Small intestine (tissue), 7 donors: ENCODE measurements at regions not wholly inside any gene's neighbourhood (a gene's known extent, or its start where the extent isn't known, plus 50 kb on each side); places are given as distances from the start of the nearest gene placed in this dataset.
A peak's percentile ranks its signal among the peaks of the same experiment; 100 is the strongest.

Experiments used
- DNase-seq, 2 donors: peaks; one replicate each; pipeline versions ENCODE4 v3.0.0 to v3.0.0-alpha.2; 2013
- FAIRE-seq: peaks from 2 replicates; lab custom pipeline; 2012; peaks lifted over from hg19 to GRCh38; lab: Jason Lieb, UNC
- H3K27ac ChIP-seq, 3 donors: one replicate each; pipeline ENCODE4 v1.5.1; 2013; ENCODE audit warnings: low read length in 2 of 3, mild to moderate bottlenecking in 2 of 3, control low read depth in 1 of 3, inconsistent platforms in 1 of 3, low read depth in 1 of 3, moderate library complexity in 1 of 3
- H3K27me3 ChIP-seq, 3 donors: one replicate each; pipeline ENCODE4 v1.6.1; 2013; ENCODE audit warnings: low read length in 3 of 3, inconsistent platforms in 1 of 3; ENCODE audit not compliant: control insufficient read depth in 3 of 3, insufficient read depth in 3 of 3
- H3K36me3 ChIP-seq, 3 donors: one replicate each; pipeline ENCODE4 v1.6.1; 2013; ENCODE audit warnings: low read length in 3 of 3, inconsistent platforms in 1 of 3, low read depth in 1 of 3, mild to moderate bottlenecking in 1 of 3, moderate library complexity in 1 of 3; ENCODE audit not compliant: control insufficient read depth in 3 of 3, insufficient read depth in 2 of 3
- H3K4me1 ChIP-seq, 3 donors: one replicate each; pipeline ENCODE4 v1.6.1; 2013; ENCODE audit warnings: low read length in 2 of 3, inconsistent platforms in 1 of 3, low read depth in 1 of 3, mild to moderate bottlenecking in 1 of 3, moderate library complexity in 1 of 3; ENCODE audit not compliant: control insufficient read depth in 3 of 3, insufficient read depth in 2 of 3
- H3K4me3 ChIP-seq, 3 donors: one replicate each; pipeline ENCODE4 v1.5.1; 2013; ENCODE audit warnings: low read length in 3 of 3, control low read depth in 1 of 3, inconsistent platforms in 1 of 3, low read depth in 1 of 3, mild to moderate bottlenecking in 1 of 3, moderate library complexity in 1 of 3
- H3K9me3 ChIP-seq, 2 donors: one replicate each; pipeline ENCODE4 v1.6.1; 2013; ENCODE audit warnings: low read depth in 1 of 2, low read length in 1 of 2; ENCODE audit not compliant: control insufficient read depth in 2 of 2, insufficient read depth in 1 of 2
- WGBS, 3 donors: extraction: QIAGEN DNeasy Blood & Tissue Kit; methylation state at CpG; one replicate each; pipeline ENCODE4 v1.1.7; 2013; 5-methylcytosine and 5-hydroxymethylcytosine counted together
- donor health status: healthy with polysubstance abuse.
- donor health status: control.
- donor health status: control.
- donor health status: Bipolar disorder and iron deficiency.
- donor health status: healthy.

GRCh38 chr11:44670794-44671193, 56.0 kb upstream of the TSPAN18 start:
- no peaks in the 10 kb centered on the region for H3K4me1 ChIP-seq
- H3K9me3 ChIP-seq, result peaks cover 0 to 13% of the 10 kb centered on the region in 2 donors
- DNase-seq (no peak), FAIRE-seq (no peak)
- no peak overlapping the region for H3K4me3 ChIP-seq
- no peaks in the 10 kb centered on the region for H3K36me3 ChIP-seq
- peaks cover 0 to 7% (median 0%) of the 10 kb centered on the region in 3 donors for H3K27me3 ChIP-seq
- no peak overlapping the region for H3K27ac ChIP-seq
- WGBS, 3 donors, result 85 to 93% (median 87%) methylated on average over 3 of the region's 3 CpGs

- FAIRE-seq (no peak), DNase-seq (no peak)
- WGBS, 3 donors, result 92 to 100% (median 93%) methylated on average over 1 of the region's 1 CpG
- Histone ChIP-seq H3K36me3 (no peaks in the 10 kb centered on the region), H3K27ac (no peak overlapping the region), H3K4me3 (no peak overlapping the region), H3K9me3 (peaks cover 0 to 13% of the 10 kb centered on the region in 2 donors), H3K27me3 (peaks cover 0 to 7% (median 0%) of the 10 kb centered on the region in 3 donors), H3K4me1 (no peaks in the 10 kb centered on the region)
Observed at GRCh38 chr11:44671234-44671633, 55.5 kb upstream of the TSPAN18 start.

- no peak overlapping the region for H3K4me3 ChIP-seq
- no peak for DNase-seq
- WGBS, 3 donors, result 27 to 38% (median 36%) methylated on average over 5 of the region's 5 CpGs
- peaks cover 0 to 2% (median 0%) of the 10 kb centered on the region in 3 donors for H3K27me3 ChIP-seq
- peaks cover 0 to 13% of the 10 kb centered on the region in 2 donors for H3K9me3 ChIP-seq
- no peaks in the 10 kb centered on the region for H3K4me1 ChIP-seq
- H3K36me3 ChIP-seq, result no peaks in the 10 kb centered on the region
- FAIRE-seq, result no peak
- no peak overlapping the region for H3K27ac ChIP-seq
Observed at GRCh38 chr11:44673688-44674087, 53.1 kb upstream of the TSPAN18 start.

- no peaks in the 10 kb centered on the region for H3K4me1 ChIP-seq
- H3K27ac ChIP-seq, result no peak overlapping the region
- H3K36me3 ChIP-seq, result no peaks in the 10 kb centered on the region
- no peaks in the 10 kb centered on the region for H3K27me3 ChIP-seq
- no peak overlapping the region for H3K4me3 ChIP-seq
- H3K9me3 ChIP-seq, result peaks cover 0 to 13% of the 10 kb centered on the region in 2 donors
- 81 to 89% (median 85%) methylated on average over 5 of the region's 5 CpGs for WGBS, 3 donors
- FAIRE-seq (no peak), DNase-seq (no peak)
Observed at GRCh38 chr11:44674809-44675208, 52.0 kb upstream of the TSPAN18 start.

- H3K27ac ChIP-seq, result no peak overlapping the region
- 90 to 100% (median 95%) methylated on average over 1 of the region's 1 CpG for WGBS, 3 donors
- H3K9me3 ChIP-seq, result peaks cover 0 to 13% of the 10 kb centered on the region in 2 donors
- FAIRE-seq, result peak; percentile 80
- no peaks in the 10 kb centered on the region for H3K4me1 ChIP-seq
- no peaks in the 10 kb centered on the region for H3K36me3 ChIP-seq
- no peaks in the 10 kb centered on the region for H3K27me3 ChIP-seq
- no peak for DNase-seq
- no peak overlapping the region for H3K4me3 ChIP-seq
Observed at GRCh38 chr11:44675906-44676305, 50.9 kb upstream of the TSPAN18 start.
